ENCODE measurements at regions not wholly inside any gene's neighbourhood (a gene's known extent, or its start where the extent isn't known, plus 50 kb on each side); places are given as distances from the start of the nearest gene placed in this dataset.

GRCh38 chr15:31216215-31216911, 110.3 kb upstream of the KLF13 start:
- TF ChIP-seq CTCF (IDR thresholded peaks at IDR 0.05) (no peak), POLR2A (IDR thresholded peaks at IDR 0.05) (no peak)

Data from sigmoid colon (tissue), 3 donors.